Kidney glomerular epithelial cell (primary cell): ENCODE measurements at regions not wholly inside any gene's neighbourhood (a gene's known extent, or its start where the extent isn't known, plus 50 kb on each side); places are given as distances from the start of the nearest gene placed in this dataset.

Experiments
- DNase-seq: peaks from one replicate; lab custom pipeline; 2025; lab: John Stamatoyannopoulos, UW

DNA sequence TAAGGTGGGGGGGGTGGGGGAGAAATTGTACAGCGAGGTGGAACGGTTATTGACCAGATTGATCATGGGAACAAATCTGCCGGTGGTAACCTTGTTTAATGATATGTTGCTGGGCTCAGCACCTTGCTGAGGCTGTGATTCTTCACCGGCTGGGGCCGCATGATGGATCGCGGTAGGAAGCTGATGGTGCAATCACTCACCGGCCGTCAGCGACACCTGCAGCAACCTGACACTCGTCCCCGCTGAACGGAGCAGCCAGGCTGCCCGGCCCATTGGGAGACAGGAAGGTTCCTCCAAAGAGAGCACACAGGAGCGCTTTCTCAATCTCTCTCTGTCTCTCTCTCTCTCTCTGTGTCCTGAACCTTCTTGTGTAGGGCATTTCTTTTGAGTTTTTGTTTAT is 128.5 kb upstream of the RRP15 start:
- no peak for DNase-seq

DNA sequence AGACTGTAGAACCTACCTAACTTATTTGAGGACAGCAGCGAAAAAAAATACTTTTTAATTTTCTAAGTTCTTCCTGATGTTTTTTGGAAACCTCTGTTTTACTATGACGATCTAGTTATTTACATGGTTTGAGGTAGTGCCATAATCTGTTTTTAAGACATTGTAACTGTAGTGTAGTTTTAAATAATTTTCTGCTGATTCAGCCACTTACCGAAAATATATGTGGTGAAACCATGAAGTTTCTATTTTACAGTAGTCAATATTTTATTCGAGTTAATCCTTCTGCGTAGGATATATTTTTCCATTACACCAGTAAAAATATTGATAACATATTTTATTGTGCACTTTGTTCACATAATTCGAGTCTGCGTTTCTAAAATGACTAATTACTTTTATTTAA is 121.7 kb upstream of the RRP15 start:
- DNase-seq = no peak

DNA sequence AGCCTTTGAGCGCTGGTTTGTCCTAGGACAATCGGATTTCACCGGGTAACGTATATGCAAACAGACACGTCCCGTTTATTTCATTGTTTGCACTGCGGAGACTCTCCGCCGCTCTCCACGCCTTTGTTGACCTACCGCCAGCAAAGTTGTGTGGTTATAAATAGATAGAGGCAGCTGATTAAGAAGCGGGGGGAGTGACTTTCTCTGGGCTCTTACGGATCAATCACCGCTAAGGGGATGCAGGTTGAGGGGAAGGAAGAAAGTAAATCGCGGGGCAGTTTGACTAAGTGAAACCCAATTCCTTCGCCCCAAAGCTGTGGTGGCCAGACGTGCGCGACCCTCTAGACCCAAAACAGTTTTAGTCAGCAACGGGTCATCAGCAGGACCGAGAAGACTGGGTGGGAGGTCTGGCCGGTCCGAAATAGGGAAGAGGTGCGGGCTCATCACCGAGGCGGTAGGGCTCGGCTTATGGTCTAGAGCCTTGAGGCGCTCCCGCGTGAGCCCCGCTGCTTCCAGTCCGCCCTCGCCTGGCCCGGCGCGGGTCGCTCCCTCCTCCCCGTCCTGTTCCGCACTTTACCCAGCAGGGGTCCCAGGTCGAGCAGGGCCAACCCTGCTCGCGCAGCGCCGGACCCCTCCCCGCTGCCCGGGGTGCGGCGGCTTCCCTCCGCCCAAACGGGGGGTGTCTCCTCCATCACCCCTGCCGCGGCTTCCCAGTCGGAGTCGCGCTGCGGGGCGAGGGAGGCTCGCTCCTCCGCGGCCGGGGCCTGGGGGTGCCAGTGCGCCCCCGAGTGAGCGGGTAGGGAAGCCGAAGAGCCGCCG is 120.8 kb upstream of the RRP15 start:
- DNase-seq = no peak

DNA sequence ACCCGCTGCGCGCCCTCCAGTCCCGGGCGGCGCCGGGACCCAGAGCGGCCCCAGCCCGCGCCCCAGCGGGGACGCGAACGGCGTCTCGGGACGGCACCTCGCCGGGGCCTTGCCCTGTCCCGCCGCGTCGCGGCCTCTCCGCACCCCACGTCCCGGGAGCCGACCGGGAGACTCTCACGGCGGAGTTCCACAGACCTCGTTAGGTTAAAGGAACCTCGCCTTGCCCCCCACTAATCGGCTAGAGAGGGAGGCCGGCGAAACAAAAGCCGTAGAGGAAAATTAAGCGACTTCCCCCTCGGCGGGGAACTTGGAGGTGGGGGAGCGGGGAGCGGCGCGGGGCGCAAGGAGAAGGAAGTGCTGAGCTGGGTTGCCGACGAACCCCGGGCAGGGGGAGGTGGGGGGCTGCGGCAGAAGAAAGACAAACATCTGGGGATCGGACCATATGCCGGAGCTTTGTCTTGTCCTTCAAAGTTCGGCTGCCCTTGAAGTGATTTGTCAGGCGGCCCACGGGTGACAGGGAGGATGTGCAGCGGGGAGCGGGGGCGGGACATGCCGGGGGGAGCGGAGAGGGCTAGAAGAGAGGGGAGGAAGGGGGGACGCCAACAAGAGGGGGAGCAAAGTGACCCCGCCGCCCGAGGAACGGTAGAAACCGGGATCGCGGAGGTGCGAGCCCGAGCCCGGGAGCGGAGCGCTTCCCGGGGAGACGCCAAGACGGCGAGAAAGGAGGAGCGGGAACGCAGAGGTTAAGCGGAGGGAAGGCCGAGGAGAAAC is 120.0 kb upstream of the RRP15 start:
- DNase-seq = no peak

DNA sequence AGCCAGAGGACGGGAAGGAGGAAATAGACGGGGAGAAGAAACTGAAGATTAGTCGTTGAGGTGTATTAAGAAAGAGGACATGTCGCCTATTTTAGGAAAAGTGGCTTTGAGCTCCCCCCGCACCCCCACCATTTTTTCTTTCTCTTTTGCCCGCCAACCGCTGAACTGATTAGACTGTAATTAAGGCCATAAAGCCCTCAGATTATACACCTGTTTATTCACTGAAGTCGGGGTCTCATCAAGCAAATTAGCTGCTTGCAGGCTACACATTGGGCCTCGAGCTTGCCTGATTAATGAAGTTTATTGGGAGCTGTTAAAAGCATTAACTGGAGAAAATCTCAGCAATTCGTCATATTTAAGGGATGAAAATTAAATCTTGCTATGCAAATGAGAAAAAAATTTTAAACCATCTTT is 119.4 kb upstream of the RRP15 start:
- DNase-seq = no peak

DNA sequence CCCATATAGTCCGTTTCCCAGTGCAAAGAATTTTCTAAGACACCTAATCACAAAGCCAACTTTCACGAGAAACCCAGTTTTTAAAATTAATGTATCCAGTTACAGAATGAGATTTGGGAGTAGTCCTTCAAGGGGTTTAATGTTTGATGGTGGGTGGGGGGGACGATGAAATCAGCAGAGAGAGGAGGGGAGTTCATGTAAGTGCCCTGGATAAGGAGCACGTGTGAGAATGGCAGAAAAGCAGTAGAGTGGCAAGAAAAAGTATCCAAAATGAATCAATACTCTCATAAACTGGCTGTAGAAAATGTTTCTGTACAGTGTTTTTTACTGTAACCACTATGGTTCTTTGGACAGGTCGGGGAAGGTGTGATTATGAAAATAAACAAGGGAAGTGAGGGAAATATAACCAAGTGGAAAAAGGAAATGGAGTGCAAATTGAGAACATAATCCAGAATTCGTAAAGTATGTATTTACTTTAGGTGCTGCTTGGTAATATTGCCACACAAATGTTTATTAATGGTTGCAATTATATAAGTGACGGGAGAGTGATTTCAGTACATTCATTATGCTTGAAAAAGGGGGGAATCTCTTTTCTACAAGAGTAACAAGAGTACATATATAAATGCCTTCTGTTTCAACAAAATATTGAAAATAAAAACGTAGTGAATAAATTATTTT is 118.7 kb upstream of the RRP15 start:
- DNase-seq = no peak

DNA sequence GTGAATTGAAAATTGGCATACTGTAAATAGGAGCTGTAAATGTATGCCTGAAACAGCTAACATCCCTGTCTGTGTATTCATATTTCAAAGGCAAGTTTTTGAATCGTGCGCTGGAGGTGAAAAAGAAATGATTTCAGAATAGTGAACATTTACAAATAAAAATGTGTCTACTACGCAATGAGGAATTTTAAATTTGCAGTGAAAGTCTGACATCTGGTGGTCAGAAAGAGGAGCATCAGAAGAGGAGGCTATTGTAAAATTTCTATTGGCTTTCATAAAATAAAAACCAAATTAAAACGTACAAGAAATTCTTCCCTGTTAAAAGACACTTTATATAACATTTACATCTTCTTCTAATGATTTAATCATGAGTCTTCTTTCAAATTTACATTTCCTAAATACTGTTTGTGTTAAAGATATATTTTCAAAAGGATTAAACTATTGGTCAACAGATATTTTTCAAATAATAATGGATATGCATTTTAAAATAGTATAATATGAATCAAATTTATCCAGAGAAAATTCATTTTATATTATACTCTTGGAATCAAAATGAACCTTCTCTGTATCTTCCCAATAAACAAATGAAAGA is 113.7 kb upstream of the RRP15 start:
- DNase-seq = peak; percentile 38

DNA sequence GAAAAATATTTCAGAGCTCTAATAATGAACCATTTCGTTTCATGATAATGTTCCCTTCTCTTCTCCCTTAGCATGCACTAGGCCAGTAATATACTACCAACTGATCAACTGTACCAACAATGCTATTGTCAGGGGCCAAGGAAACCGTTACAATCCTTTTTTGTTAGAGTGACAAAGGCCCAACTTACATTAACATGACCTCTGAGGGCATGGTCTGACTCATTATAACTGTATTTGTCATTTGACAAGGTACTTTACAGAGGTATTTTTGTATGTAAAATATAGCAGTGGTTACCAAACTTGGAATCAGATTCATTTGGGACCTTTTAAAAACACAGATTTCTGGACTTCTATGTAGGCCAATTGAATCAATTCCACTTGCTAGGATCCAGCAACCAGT is 102.6 kb upstream of the RRP15 start:
- DNase-seq = no peak

DNA sequence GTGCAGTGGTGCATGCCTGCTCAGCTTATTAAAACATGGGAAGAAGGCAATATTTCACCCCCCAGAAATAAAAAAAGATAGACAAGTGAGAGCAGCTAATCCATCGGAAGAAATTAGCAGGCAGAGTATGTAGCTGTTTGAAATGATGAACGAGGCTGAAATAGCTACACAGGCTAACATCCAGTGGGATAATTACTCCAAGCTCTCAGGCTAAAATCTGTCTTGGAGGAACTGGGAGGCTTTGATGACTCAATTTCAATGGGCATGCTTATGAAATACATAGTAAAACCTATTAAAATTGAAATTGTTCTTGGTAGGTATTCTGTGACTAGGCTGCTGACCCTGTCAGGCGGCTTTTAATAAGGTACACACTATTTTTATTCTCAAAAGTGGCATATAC is 84.1 kb upstream of the RRP15 start:
- DNase-seq = no peak

DNA sequence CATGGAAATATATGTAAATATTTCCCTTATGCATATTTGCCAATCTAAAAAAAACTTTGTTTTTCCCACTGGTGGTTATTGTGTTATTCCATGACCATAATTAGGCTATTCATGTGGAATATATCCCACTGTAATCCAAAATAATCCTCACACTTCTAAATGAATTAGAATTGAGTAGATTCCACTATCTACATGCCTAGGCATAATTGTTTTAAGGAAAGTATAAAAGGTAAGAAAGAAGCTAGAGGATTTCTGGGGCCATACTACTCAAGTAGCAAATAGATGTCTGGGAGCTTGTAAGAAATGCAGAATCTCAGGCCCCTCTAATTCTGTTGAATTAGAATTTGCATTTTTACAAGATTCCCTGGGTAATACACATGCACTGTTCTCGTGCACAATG is 83.5 kb upstream of the RRP15 start:
- no peak for DNase-seq

DNA sequence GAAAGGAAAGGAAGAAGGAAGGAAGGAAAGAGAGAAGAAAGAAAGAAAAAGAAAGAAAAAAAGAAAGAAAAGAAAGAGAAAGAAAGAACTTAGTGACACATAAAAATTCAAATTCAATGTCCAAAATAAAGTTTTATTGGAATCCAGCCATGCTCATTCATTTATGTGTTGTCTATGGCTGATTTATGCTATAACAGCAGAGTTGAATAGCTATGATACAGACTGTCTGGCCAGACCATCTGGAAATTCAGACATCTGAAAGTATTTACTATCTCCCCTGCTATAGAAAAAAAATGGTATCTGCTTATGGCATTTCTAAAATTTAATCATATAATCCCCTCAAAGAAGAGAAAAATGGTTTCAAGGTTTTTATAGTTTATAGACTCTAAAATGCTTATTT is 79.4 kb upstream of the RRP15 start:
- DNase-seq = no peak

DNA sequence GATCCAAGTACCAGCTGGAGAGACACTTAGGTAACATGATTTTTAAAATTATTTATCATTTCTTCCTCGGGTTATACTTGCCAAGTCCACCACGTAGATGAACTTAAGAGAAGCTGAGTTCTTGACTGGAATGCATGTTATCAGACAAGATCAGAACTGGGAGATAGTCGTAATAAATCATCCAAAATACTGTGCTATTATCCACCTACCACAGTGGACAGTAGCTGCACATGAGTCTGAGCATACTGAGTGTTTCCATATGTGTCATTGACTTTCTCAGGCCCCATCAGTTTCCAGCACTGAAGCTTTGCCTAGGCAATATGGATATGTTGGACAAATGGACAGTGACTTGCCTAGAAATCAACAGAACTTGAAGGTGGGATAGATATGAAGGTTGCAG is 77.9 kb upstream of the RRP15 start:
- no peak for DNase-seq

DNA sequence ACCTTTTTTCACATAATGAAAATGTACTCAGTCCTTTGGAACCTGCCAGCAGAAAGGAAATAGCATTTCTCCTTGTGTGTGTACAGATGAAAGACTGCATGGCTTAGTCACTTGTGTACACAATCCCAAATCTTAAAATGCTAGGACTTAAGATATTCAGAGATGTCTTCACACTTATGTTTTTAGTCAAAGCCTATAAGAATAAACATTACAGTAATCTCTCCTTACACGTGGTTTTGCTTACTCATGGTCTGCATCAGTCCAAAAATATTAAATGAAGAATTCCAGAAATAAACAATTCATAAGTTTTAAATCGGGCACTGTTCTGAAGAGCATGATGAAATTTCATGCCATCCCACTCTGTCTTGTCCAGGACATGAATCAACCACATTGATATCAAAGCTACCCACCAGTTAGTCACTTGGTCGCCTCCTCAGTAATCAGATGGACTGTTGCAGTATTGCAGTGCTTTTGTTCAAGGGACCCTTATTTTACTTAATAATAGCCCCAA is 75.7 kb upstream of the RRP15 start:
- DNase-seq = peak; percentile 26

DNA sequence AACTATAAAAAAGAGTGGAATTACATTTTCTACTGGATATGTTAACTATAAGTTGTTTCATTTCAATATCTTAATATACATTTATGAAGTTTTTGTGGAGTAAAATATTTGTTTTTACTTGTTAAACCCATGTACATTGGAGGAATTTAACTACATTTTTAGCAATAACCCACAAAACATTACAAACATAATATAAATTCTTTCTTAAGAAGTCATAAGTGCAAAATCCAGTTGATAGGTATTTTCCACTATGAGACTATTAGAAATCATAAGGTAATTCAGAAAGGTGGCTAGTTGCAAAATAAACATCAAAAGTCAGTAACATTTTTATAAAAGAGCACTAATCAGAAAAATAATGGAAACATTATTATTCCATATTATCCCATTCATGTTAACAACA is 73.9 kb upstream of the RRP15 start:
- DNase-seq = peak; percentile 26

DNA sequence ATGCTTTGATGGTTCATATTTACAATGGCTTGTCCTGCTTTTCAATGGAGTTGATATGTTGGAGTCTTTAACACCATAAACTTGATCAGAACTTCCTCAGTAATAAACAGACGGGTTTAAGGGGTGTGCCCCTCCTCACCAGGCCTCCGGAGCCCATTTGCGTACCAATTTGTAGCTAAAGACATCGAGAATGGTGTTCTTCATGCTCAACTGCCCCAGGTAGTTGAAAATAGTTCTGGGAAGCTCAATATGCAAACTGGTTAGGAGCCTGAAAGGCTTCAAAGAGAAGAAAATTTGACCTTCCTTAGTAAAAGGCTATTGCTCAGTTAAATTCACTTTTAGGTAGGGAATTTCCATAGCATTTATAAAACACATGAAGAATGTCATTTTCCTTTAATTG is 68.1 kb upstream of the RRP15 start:
- no peak for DNase-seq

DNA sequence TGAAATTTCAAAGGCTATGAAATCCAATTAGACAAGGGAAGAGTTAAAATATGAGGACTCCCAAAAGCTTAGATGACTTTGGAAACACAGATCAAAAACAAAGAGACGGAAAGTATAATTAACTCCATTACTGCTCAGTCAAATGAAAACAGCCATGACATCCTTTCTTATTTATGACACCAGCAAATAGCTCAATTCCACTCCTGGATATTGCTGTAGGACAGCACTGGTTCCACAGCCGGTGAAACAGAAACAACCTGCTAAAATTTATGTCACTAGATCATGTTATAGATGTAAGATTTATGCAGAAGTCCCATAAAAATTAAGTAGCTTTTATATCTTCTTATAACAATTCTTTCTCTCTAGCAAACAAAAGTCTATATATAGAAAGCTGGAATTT is 65.6 kb upstream of the RRP15 start:
- no peak for DNase-seq

DNA sequence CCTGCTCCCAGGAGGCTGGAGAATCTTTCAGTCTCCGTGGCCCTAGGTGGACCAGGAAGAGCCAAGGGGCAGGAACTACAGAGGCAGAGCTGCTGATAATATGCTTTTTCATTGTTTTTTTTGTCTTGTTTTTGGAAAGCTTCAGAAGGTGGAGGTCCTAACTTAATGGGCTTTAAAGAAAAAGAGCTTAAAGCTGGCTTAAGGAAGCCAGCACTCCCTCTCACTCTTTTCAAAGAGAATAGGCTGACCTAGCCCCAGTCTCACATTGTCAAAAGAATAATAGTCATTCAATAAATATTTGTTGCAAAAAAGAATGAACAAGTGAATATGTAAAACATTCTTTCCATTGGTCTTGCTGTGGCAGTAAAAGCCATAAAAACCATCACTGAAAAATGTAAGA is 61.0 kb upstream of the RRP15 start:
- DNase-seq = no peak

DNA sequence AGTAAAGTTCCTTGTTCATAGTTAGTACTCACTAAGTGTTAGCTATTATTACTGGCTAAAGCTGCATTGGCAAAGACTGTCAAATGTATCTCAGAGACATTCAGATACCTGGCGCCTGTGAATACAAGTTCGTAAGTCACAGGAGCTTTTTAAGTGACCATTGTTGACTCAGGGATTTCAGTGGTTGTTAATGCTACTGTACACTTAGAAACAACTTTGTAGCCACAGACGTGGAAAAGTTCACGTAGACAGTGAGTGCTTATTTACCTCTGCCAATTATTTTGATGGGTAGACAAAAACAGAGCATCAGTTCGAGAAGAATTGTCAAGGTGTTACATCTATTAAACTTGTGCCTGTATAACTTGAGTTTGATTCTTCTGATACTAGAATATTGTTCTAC is 59.1 kb upstream of the RRP15 start:
- DNase-seq = no peak
